Gastroesophageal sphincter (tissue), 4 donors: ENCODE measurements at regions not wholly inside any gene's neighbourhood (a gene's known extent, or its start where the extent isn't known, plus 50 kb on each side); places are given as distances from the start of the nearest gene placed in this dataset.

ENCODE experiments used
- ATAC-seq: fragments of 150-250 bp; one replicate; pipeline ENCODE4 v1.9.1; 2016; ENCODE audit warnings: mild to moderate bottlenecking, moderate library complexity
- H3K27ac ChIP-seq, 4 donors: fragments of 200-600 bp; sonication (generic) in 3 of 4; 1 replicate in 3 of 4; 2 replicates in 1 of 4; pipeline ENCODE4 v1.5.1; 2016 to 2019
- H3K27me3 ChIP-seq: fragments of 200-600 bp; sonication (generic); one replicate; pipeline ENCODE4 v1.5.1; 2019
- H3K36me3 ChIP-seq, 2 donors: fragments of 200-600 bp; sonication (generic); one replicate each; pipeline ENCODE4 v1.5.1; 2019; ENCODE audit warnings: control low read depth in 1 of 2
- H3K4me1 ChIP-seq, 3 donors: fragments of 200-600 bp; sonication (generic); 1 replicate in 2 of 3; 2 replicates in 1 of 3; pipeline ENCODE4 v1.5.1; 2016 to 2019; ENCODE audit warnings: control low read depth in 2 of 3
- H3K4me3 ChIP-seq, 2 donors: fragments of 200-600 bp; sonication (generic); one replicate each; pipeline ENCODE4 v1.5.1; 2019; ENCODE audit warnings: mild to moderate bottlenecking in 1 of 2, moderate library complexity in 1 of 2
- H3K9me3 ChIP-seq, 3 donors: fragments of 200-600 bp; sonication (generic); one replicate each; pipeline ENCODE4 v1.5.1; 2017 to 2019; ENCODE audit warnings: control low read depth in 2 of 3
- CTCF ChIP-seq, 4 experiments: fragments of 200-600 bp in 2 of 4; fragments of 450-650 bp in 2 of 4; sonication (generic) in 1 of 4; IDR thresholded peaks; one replicate each; pipeline ENCODE4 v1.5.1; 2017 to 2019; ENCODE audit warnings: antibody characterized with exemption in 4 of 4, mild to moderate bottlenecking in 2 of 4, moderate library complexity in 2 of 4
- EP300 ChIP-seq: sonication (generic); formaldehyde crosslinking; IDR thresholded peaks from one replicate; pipeline ENCODE4 v1.6.1; 2017; ENCODE audit warnings: antibody characterized with exemption, mild to moderate bottlenecking
- POLR2A ChIP-seq, 2 donors: fragments of 450-650 bp; IDR thresholded peaks; one replicate each; pipeline ENCODE4 v1.6.1; 2017; ENCODE audit warnings: antibody characterized with exemption in 2 of 2, mild to moderate bottlenecking in 2 of 2, moderate library complexity in 1 of 2
- POLR2AphosphoS5 ChIP-seq: sonication (generic); formaldehyde crosslinking; IDR thresholded peaks from one replicate; pipeline ENCODE4 v1.6.1; 2017; ENCODE audit warnings: antibody characterized with exemption
- WGBS, 2 donors: methylation state at CpG; one replicate each; pipeline ENCODE4 v1.1.5; 2018; ENCODE audit warnings: low coverage in 1 of 2; 5-methylcytosine and 5-hydroxymethylcytosine counted together

GRCh38 chr11:37500425-37500824 lies 902.4 kb upstream of the RAG2 start:
- H3K9me3 ChIP-seq = no peaks in the 10 kb centered on the region
- no peaks in the 10 kb centered on the region for H3K27me3 ChIP-seq
- no peaks in the 10 kb centered on the region for H3K4me1 ChIP-seq
- ATAC-seq = no peak
- no peak overlapping the region for H3K27ac ChIP-seq
- no peak overlapping the region for H3K4me3 ChIP-seq
- TF ChIP-seq CTCF (IDR thresholded peaks at IDR 0.05) (no peak), EP300 (no peak), POLR2A (IDR thresholded peaks at IDR 0.05) (no peak)
- no peaks in the 10 kb centered on the region for H3K36me3 ChIP-seq
- WGBS, 2 donors = 37 to 65% methylated on average over 2 of the region's 2 CpGs

- WGBS, 2 donors = 60 to 69% methylated on average over 1 of the region's 1 CpG
These were observed 899.3 kb upstream of the RAG2 start for GRCh38 chr11:37497326-37497725.

GRCh38 chr11:37496201-37496600 lies 898.2 kb upstream of the RAG2 start:
- no peaks in the 10 kb centered on the region for H3K27me3 ChIP-seq
- no peak overlapping the region for H3K4me3 ChIP-seq
- H3K9me3 ChIP-seq = no peaks in the 10 kb centered on the region
- 82 to 100% methylated on average over 1 of the region's 1 CpG for WGBS, 2 donors
- TF ChIP-seq POLR2AphosphoS5 (no peak), EP300 (no peak), POLR2A (IDR thresholded peaks at IDR 0.05) (no peak), CTCF (IDR thresholded peaks at IDR 0.05) (no peak)
- H3K27ac ChIP-seq = no peak overlapping the region
- no peaks in the 10 kb centered on the region for H3K4me1 ChIP-seq
- no peaks in the 10 kb centered on the region for H3K36me3 ChIP-seq
- no peak for ATAC-seq

More at GRCh38 chr11:37497326-37497725, 899.3 kb upstream of the RAG2 start:
- no peaks in the 10 kb centered on the region for H3K27me3 ChIP-seq
- H3K27ac ChIP-seq = no peak overlapping the region
- H3K4me3 ChIP-seq = no peak overlapping the region
- no peaks in the 10 kb centered on the region for H3K36me3 ChIP-seq
- H3K9me3 ChIP-seq = no peaks in the 10 kb centered on the region
- H3K4me1 ChIP-seq = no peaks in the 10 kb centered on the region
- no peak for TF ChIP-seq POLR2AphosphoS5
- no peak for TF ChIP-seq POLR2A (IDR thresholded peaks at IDR 0.05)
- TF ChIP-seq CTCF (IDR thresholded peaks at IDR 0.05) = no peak
- no peak for TF ChIP-seq EP300
- no peak for ATAC-seq

- no peaks in the 10 kb centered on the region for H3K27me3 ChIP-seq
- ATAC-seq = no peak
- no peak for TF ChIP-seq CTCF (IDR thresholded peaks at IDR 0.05)
- no peak for TF ChIP-seq POLR2A (IDR thresholded peaks at IDR 0.05)
- no peak for TF ChIP-seq EP300
- H3K4me3 ChIP-seq = no peak overlapping the region
- no peaks in the 10 kb centered on the region for H3K9me3 ChIP-seq
- H3K4me1 ChIP-seq = no peaks in the 10 kb centered on the region
- no peaks in the 10 kb centered on the region for H3K36me3 ChIP-seq
- no peak overlapping the region for H3K27ac ChIP-seq
These were observed 886.3 kb upstream of the RAG2 start for GRCh38 chr11:37484298-37484697.

- no peak for TF ChIP-seq CTCF (IDR thresholded peaks at IDR 0.05)
- no peak for TF ChIP-seq POLR2AphosphoS5
- TF ChIP-seq EP300 = no peak
- no peak for TF ChIP-seq POLR2A (IDR thresholded peaks at IDR 0.05)
- 11 to 38% methylated on average over 1 of the region's 1 CpG for WGBS, 2 donors
These were observed 885.7 kb upstream of the RAG2 start for GRCh38 chr11:37483761-37484160.

More at GRCh38 chr11:37483761-37484160, 885.7 kb upstream of the RAG2 start:
- Histone ChIP-seq H3K4me1 (no peaks in the 10 kb centered on the region), H3K36me3 (no peaks in the 10 kb centered on the region), H3K4me3 (no peak overlapping the region), H3K9me3 (no peaks in the 10 kb centered on the region), H3K27ac (no peak overlapping the region), H3K27me3 (no peaks in the 10 kb centered on the region)
- ATAC-seq = no peak
